IMR-90 (cell line): ENCODE measurements at regions not wholly inside any gene's neighbourhood (a gene's known extent, or its start where the extent isn't known, plus 50 kb on each side); places are given as distances from the start of the nearest gene placed in this dataset.
A peak's percentile ranks its signal among the peaks of the same experiment; 100 is the strongest.

Experiments
- ATAC-seq: fragments of 200-7000 bp; cut with Tn5 transposase; 2 replicates; pipeline ENCODE4 v1.9.1; 2020; ENCODE audit warnings: low read depth, mild to moderate bottlenecking, moderate library complexity
- BruUV-seq: library from RNA; stranded (reverse); fragments of 400-500 nt; replicated peaks from 2 replicates; lab custom pipeline; 2021; lab: Mats Ljungman, UMichigan
- CTCF ChIA-PET: fragments of 300-600 bp; formaldehyde crosslinking; extraction: SDS; loops from one replicate; lab custom pipeline; 2021; ENCODE audit warnings: antibody characterized with exemption; lab: Yijun Ruan, JAX
- POLR2A ChIA-PET: fragments of 300-600 bp; sonication (Branson Sonifier 250); formaldehyde crosslinking; loops from one replicate; lab custom pipeline; 2022; ENCODE audit warnings: antibody characterized with exemption; ENCODE audit not compliant: unreplicated experiment; lab: Charles Lee
- DNase-seq: peaks from one replicate; pipeline ENCODE4 v3.0.0; 2013
- H2AFZ ChIP-seq: replicated peaks from 2 replicates; pipeline ENCODE3; 2013; ENCODE audit warnings: low read length, mild to moderate bottlenecking; ENCODE audit not compliant: poor library complexity
- H2AK5ac ChIP-seq: 2 replicates; pipeline ENCODE4 v1.6.1; 2013; ENCODE audit warnings: low read depth, low read length, inconsistent platforms
- H2AK9ac ChIP-seq: replicated peaks from 2 replicates; pipeline ENCODE3; 2013; ENCODE audit warnings: mild to moderate bottlenecking, low read depth, low read length, moderate library complexity; ENCODE audit not compliant: poor library complexity
- H2BK120ac ChIP-seq: 2 replicates; pipeline ENCODE4 v1.6.1; 2013; ENCODE audit warnings: low read depth, low read length, inconsistent platforms
- H2BK15ac ChIP-seq: 3 replicates; pipeline ENCODE4 v1.6.1; 2013; ENCODE audit warnings: low read depth, low read length, inconsistent platforms
- H2BK20ac ChIP-seq: 2 replicates; pipeline ENCODE4 v1.6.1; 2013; ENCODE audit warnings: low read depth, mild to moderate bottlenecking, inconsistent platforms, low read length, moderate library complexity
- H2BK5ac ChIP-seq: 2 replicates; pipeline ENCODE4 v1.6.1; 2013; ENCODE audit warnings: mild to moderate bottlenecking, low read depth, low read length, inconsistent platforms; ENCODE audit not compliant: poor library complexity, severe bottlenecking
- H3K14ac ChIP-seq: replicated peaks from 2 replicates; pipeline ENCODE4 v1.6.1; 2013; ENCODE audit warnings: low read depth, low read length, inconsistent platforms
- H3K18ac ChIP-seq: 2 replicates; pipeline ENCODE4 v1.6.1; 2013; ENCODE audit warnings: low read depth, low read length, control low read depth
- H3K23ac ChIP-seq: 2 replicates; pipeline ENCODE4 v1.6.1; 2013; ENCODE audit warnings: low read depth, low read length, inconsistent platforms
- H3K27ac ChIP-seq: 2 replicates; pipeline ENCODE4 v1.5.1; 2013; ENCODE audit warnings: mild to moderate bottlenecking, control low read depth, low read length; ENCODE audit not compliant: insufficient read depth
- H3K27me3 ChIP-seq: 2 replicates; pipeline ENCODE4 v1.6.1; 2013; ENCODE audit warnings: low read length; ENCODE audit not compliant: control insufficient read depth, insufficient read depth
- H3K36me3 ChIP-seq: 2 replicates; pipeline ENCODE4 v1.6.1; 2013; ENCODE audit warnings: low read length, mixed read lengths; ENCODE audit not compliant: control insufficient read depth, insufficient read depth
- H3K4ac ChIP-seq: 2 replicates; pipeline ENCODE4 v1.6.1; 2013; ENCODE audit warnings: low read depth, low read length, inconsistent platforms
- H3K4me1 ChIP-seq: 2 replicates; pipeline ENCODE4 v1.6.1; 2013; ENCODE audit warnings: low read length, mixed read lengths; ENCODE audit not compliant: control insufficient read depth, insufficient read depth
- H3K4me2 ChIP-seq: 2 replicates; pipeline ENCODE4 v1.6.1; 2013; ENCODE audit warnings: low read depth, mild to moderate bottlenecking, control low read depth, low read length, moderate library complexity
- H3K4me3 ChIP-seq: 2 replicates; pipeline ENCODE4 v1.5.1; 2013; ENCODE audit warnings: low read depth, mild to moderate bottlenecking, control low read depth, low read length, moderate library complexity; ENCODE audit not compliant: insufficient read depth
- H3K56ac ChIP-seq: 2 replicates; pipeline ENCODE4 v1.6.1; 2013; ENCODE audit warnings: low read length, inconsistent platforms; ENCODE audit not compliant: insufficient read depth; ENCODE audit errors: extremely low read depth
- H3K79me1 ChIP-seq, 2 experiments: 2 replicates each; pipeline ENCODE4 v1.6.1; 2013; ENCODE audit warnings: low read length in 2 of 2, inconsistent platforms in 1 of 2, low read depth in 1 of 2
- H3K9ac ChIP-seq: 2 replicates; pipeline ENCODE4 v1.6.1; 2013; ENCODE audit warnings: low read depth, low read length, control low read depth
- H3K9me1 ChIP-seq: 2 replicates; pipeline ENCODE4 v1.6.1; 2013; ENCODE audit warnings: low read length, inconsistent platforms; ENCODE audit not compliant: insufficient read depth
- H3K9me3 ChIP-seq: 2 replicates; pipeline ENCODE4 v1.6.1; 2013; ENCODE audit warnings: low read length; ENCODE audit not compliant: control insufficient read depth, insufficient read depth
- H4K20me1 ChIP-seq: 2 replicates; pipeline ENCODE4 v1.6.1; 2013; ENCODE audit warnings: low read length, inconsistent platforms; ENCODE audit not compliant: insufficient read depth
- H4K5ac ChIP-seq: 2 replicates; pipeline ENCODE4 v1.6.1; 2013; ENCODE audit warnings: mild to moderate bottlenecking, low read depth, low read length, control low read depth
- H4K8ac ChIP-seq, 2 experiments: 2 replicates each; pipeline ENCODE4 v1.6.1; 2013; ENCODE audit warnings: low read depth in 2 of 2, low read length in 2 of 2, control low read depth in 1 of 2, inconsistent platforms in 1 of 2
- H4K91ac ChIP-seq: 2 replicates; pipeline ENCODE4 v1.6.1; 2013; ENCODE audit warnings: low read depth, low read length, inconsistent platforms; ENCODE audit not compliant: insufficient read depth
- CEBPB ChIP-seq: IDR thresholded peaks from 2 replicates; pipeline ENCODE4 v1.6.1; 2012; ENCODE audit warnings: low read depth, low read length, improper control_type of control experiment
- CHD1 ChIP-seq: IDR thresholded peaks from 2 replicates; pipeline ENCODE4 v1.6.1; 2012; ENCODE audit warnings: low read depth, low read length, improper control_type of control experiment
- FOS ChIP-seq: fragments of 150-350 bp; IDR thresholded peaks from 2 replicates; pipeline ENCODE4 v1.6.1; 2016; ENCODE audit warnings: low read depth, low read length
- NFE2L2 ChIP-seq: fragments of 150-350 bp; IDR thresholded peaks from 2 replicates; pipeline ENCODE4 v1.6.1; 2016; ENCODE audit warnings: low read depth, mild to moderate bottlenecking, low read length
- SMC3 ChIP-seq: fragments of 150-350 bp; IDR thresholded peaks from 2 replicates; pipeline ENCODE4 v1.6.1; 2016; ENCODE audit warnings: low read depth, mild to moderate bottlenecking, antibody characterized with exemption, low read length, moderate library complexity
- USF2 ChIP-seq: fragments of 150-350 bp; IDR thresholded peaks from 2 replicates; pipeline ENCODE4 v1.6.1; 2017; ENCODE audit warnings: mild to moderate bottlenecking, antibody characterized with exemption, low read length, low read depth
- WGBS, 2 experiments: methylation state at CpG; one replicate each; pipeline versions ENCODE4 v1.1.5 to v1.1.7; 2013; ENCODE audit warnings: missing lambda C conversion rate in 2 of 2; ENCODE audit not compliant: insufficient read length in 1 of 2; ENCODE audit errors: extremely low coverage in 2 of 2; 5-methylcytosine and 5-hydroxymethylcytosine counted together
- dilution Hi-C: fragments of 300-500 bp; cut with HindIII; formaldehyde crosslinking; loops from one replicate; pipeline ENCODE4 v1.14.3; 2018; ENCODE audit warnings: low sequenced_read_pairs; ENCODE audit not compliant: unreplicated experiment
- in situ Hi-C: fragments of 300-500 bp; cut with MboI; formaldehyde crosslinking; loops from 3 replicates; pipeline ENCODE4 v1.14.3; 2019; ENCODE audit warnings: low sequenced_read_pairs, inconsistent platforms, mixed read lengths
- intact Hi-C: fragments of 100-400 bp; cut with micrococcal nuclease; formaldehyde crosslinking; loops from 2 replicates; pipeline ENCODE4 v1.10.0; 2022

- H4K8ac ChIP-seq = no peak overlapping the region
- in situ Hi-C loops (no loop called here), dilution Hi-C loops (no loop called here), intact Hi-C loops (no loop called here)
- CTCF ChIA-PET = no interaction called here
- H3K9me3 ChIP-seq = no peaks in the 10 kb centered on the region
- H3K79me1 ChIP-seq = no peaks in the 10 kb centered on the region
- H3K4me3 ChIP-seq = no peak overlapping the region
- H4K91ac ChIP-seq = no peak overlapping the region
- no peak overlapping the region for H3K23ac ChIP-seq
- 89% methylated on average over 3 of the region's 7 CpGs; no CpG with 5 or more reads in 1 of the 2 experiments for WGBS, 2 experiments
- no peak overlapping the region for H3K9ac ChIP-seq
- H3K56ac ChIP-seq = no peak overlapping the region
- TF ChIP-seq USF2 (no peak), CEBPB (peak; percentile 81), NFE2L2 (no peak), CHD1 (no peak), SMC3 (peak; percentile 17; the same call in 1 of the 2 replicates), FOS (peak; percentile 90)
- ATAC-seq = peak; percentile 62
- no peak overlapping the region for H3K27ac ChIP-seq
- POLR2A ChIA-PET = no interaction called here
- no peaks in the 10 kb centered on the region; the same call in 1 of the 2 replicates for H3K9me1 ChIP-seq
- H3K4ac ChIP-seq = no peak overlapping the region
- no TSS peak for BruUV-seq
- no peak overlapping the region for H2AK9ac ChIP-seq
- H4K5ac ChIP-seq = no peak overlapping the region
- no peak overlapping the region for H3K14ac ChIP-seq
- no peak overlapping the region for H3K4me2 ChIP-seq
- H3K18ac ChIP-seq = peak overlapping the region; percentile 16; the same call in 1 of the 2 replicates
- no peak overlapping the region for H2BK120ac ChIP-seq
- no peak overlapping the region for H2AK5ac ChIP-seq
- peak; percentile 97 for DNase-seq
- no peak overlapping the region for H2BK20ac ChIP-seq
- H2BK15ac ChIP-seq = no peak overlapping the region
- no peak overlapping the region for H2BK5ac ChIP-seq
- peaks cover 5% of the 10 kb centered on the region; the same call in 1 of the 2 replicates for H3K4me1 ChIP-seq
- H3K36me3 ChIP-seq = no peaks in the 10 kb centered on the region
- no peak overlapping the region for H2AFZ ChIP-seq
- no peaks in the 10 kb centered on the region for H3K27me3 ChIP-seq
- H4K20me1 ChIP-seq = no peaks in the 10 kb centered on the region
Measured at GRCh38 chr12:115232455-115233156, 548.6 kb upstream of the TBX3 start.
